ENCODE measurements at regions not wholly inside any gene's neighbourhood (a gene's known extent, or its start where the extent isn't known, plus 50 kb on each side); places are given as distances from the start of the nearest gene placed in this dataset.

DNA sequence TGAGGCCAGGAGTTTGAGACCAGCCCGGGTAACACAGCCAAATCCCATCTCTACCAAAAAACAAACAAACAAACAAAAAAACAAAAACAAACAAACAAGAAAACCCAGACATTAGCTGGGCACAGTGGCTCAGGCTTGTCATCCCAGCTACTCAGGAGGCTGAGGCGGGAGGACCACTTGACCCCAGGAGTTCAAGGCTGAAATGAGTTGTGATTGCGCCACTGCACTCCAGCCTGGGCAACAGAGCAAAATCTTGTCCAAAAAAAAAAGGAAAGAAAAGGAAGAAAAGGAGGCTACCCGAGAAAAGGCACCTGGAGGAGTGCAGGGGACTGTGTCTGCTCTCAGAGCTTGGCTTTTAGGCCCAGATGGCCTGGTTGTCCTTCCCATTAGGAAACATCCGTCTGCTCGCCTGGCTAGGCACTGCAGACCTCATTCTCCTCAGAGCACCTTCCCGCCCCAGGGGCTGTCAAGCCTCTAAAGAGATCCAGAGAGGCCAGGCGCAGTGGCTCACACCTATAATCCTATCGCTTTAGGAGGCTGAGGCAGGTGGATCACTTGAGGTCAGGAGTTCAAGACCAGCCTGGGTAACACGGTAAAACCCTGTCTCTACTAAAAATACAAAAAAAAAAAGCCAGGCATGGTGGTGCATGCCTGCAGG is 185.3 kb upstream of the IER5L start:
- Histone ChIP-seq H3K9me3 (ENCODE audit: control insufficient read depth, insufficient read depth, low read length) (no peaks in the 10 kb centered on the region), H3F3A (ENCODE audit: control insufficient read depth, insufficient read depth) (no peaks in the 10 kb centered on the region), H3K36me3 (ENCODE audit: control insufficient read depth, low read length) (no peaks in the 10 kb centered on the region), H3K4me2 (ENCODE audit: low read length) (no peak overlapping the region), H4K20me1 (ENCODE audit: control insufficient read depth, insufficient read depth, low read depth, low read length) (no peaks in the 10 kb centered on the region), H3K4me3 (ENCODE audit: low read length) (no peak overlapping the region), H3K79me2 (ENCODE audit: control insufficient read depth, low read length) (no peaks in the 10 kb centered on the region), H3K4me1 (ENCODE audit: control insufficient read depth, low read length) (peaks cover 6% of the 10 kb centered on the region), H3K9me2 (replicated peaks; ENCODE audit: control insufficient read depth, low read length) (no peaks in the 10 kb centered on the region), H3K27me3 (ENCODE audit: control insufficient read depth, low read length) (no peaks in the 10 kb centered on the region; the same call in 1 of the 2 replicates), H3K27ac (ENCODE audit: low read depth, low read length) (no peak overlapping the region)
- TF ChIP-seq, protein P1, sequence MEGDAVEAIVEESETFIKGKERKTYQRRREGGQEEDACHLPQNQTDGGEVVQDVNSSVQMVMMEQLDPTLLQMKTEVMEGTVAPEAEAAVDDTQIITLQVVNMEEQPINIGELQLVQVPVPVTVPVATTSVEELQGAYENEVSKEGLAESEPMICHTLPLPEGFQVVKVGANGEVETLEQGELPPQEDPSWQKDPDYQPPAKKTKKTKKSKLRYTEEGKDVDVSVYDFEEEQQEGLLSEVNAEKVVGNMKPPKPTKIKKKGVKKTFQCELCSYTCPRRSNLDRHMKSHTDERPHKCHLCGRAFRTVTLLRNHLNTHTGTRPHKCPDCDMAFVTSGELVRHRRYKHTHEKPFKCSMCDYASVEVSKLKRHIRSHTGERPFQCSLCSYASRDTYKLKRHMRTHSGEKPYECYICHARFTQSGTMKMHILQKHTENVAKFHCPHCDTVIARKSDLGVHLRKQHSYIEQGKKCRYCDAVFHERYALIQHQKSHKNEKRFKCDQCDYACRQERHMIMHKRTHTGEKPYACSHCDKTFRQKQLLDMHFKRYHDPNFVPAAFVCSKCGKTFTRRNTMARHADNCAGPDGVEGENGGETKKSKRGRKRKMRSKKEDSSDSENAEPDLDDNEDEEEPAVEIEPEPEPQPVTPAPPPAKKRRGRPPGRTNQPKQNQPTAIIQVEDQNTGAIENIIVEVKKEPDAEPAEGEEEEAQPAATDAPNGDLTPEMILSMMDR (IDR thresholded peaks at IDR 0.05; ENCODE audit: low read depth, low read length, poor library complexity, severe bottlenecking) = no peak
- no peak for TF ChIP-seq EZH2phosphoT487 (IDR thresholded peaks at IDR 0.05; ENCODE audit: borderline replicate concordance, low read length)

DNA sequence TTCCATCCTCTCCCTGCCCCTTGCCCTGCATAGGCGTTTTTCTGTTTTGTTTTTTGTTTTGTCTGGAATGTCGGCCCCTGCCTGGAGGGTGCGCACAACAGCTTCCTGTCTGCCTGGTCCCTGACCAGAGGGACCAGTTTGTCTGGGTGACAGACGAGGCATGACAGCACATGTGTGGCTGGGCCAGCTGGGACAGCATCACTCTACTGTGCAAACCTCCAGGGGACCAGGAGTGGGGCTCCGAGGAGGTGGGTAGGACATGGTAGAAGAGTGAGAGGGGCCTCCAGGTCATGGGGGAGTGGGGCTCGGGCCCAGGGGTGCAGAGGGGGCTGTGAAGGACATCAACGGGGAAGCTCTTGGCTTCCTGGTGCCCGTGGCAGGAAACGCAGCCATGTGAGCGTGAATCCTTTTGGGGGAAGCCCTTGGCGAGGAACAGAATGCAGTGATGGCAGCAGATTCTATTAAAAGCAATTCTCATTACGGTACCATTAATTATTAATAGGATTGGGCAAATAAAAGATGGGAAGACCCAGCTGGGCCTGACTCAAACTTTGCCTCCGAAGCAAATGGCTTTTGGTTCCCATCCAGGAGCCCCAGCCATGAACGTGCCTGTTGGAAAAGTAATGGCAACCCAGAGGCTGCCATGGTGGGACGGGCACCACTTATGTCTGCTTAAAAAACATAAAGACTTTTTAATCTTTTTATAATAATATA is 184.4 kb upstream of the IER5L start:
- H3K79me2 ChIP-seq (ENCODE audit: control insufficient read depth, low read length) = no peaks in the 10 kb centered on the region
- no peak overlapping the region for H3K27ac ChIP-seq (ENCODE audit: low read depth, low read length)
- no peak overlapping the region for H3K4me3 ChIP-seq (ENCODE audit: low read length)
- no peaks in the 10 kb centered on the region for H3K9me3 ChIP-seq (ENCODE audit: control insufficient read depth, insufficient read depth, low read length)
- no peaks in the 10 kb centered on the region; the same call in 1 of the 2 replicates for H3K27me3 ChIP-seq (ENCODE audit: control insufficient read depth, low read length)
- H3K9me2 ChIP-seq (replicated peaks; ENCODE audit: control insufficient read depth, low read length) = no peaks in the 10 kb centered on the region
- no peaks in the 10 kb centered on the region for H3F3A ChIP-seq (ENCODE audit: control insufficient read depth, insufficient read depth)
- H3K4me2 ChIP-seq (ENCODE audit: low read length) = no peak overlapping the region
- no peaks in the 10 kb centered on the region for H3K36me3 ChIP-seq (ENCODE audit: control insufficient read depth, low read length)
- TF ChIP-seq, protein P1 (IDR thresholded peaks at IDR 0.05; ENCODE audit: low read depth, low read length, poor library complexity, severe bottlenecking) = no peak
- TF ChIP-seq EZH2phosphoT487 (IDR thresholded peaks at IDR 0.05; ENCODE audit: borderline replicate concordance, low read length) = no peak
- H4K20me1 ChIP-seq (ENCODE audit: control insufficient read depth, insufficient read depth, low read depth, low read length) = no peaks in the 10 kb centered on the region
- H3K4me1 ChIP-seq (ENCODE audit: control insufficient read depth, low read length) = peaks cover 6% of the 10 kb centered on the region

DNA sequence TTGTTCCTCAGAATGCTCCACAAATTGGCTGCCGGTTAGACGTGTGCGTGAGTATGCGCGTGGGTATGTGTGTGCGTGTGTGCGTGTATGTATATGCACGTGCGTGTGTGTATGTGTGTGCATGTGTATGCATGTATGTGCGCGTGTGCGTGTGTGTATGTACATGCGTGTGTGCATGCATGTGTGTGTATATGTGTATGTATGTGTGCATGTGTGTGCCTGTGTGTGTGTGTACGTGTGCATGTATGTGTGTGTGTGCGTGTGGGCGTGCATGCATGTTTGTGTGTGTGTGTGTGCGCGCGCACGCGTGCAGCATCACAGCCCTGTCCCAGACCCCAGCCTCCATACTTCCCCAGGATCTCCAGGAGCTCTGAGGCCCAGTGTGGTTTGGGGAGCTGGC is 183.1 kb upstream of the IER5L start:
- H3K27me3 ChIP-seq (ENCODE audit: control insufficient read depth, low read length) = no peaks in the 10 kb centered on the region; the same call in 1 of the 2 replicates
- H3K4me3 ChIP-seq (ENCODE audit: low read length) = no peak overlapping the region
- no peak overlapping the region for H3K4me2 ChIP-seq (ENCODE audit: low read length)
- H4K20me1 ChIP-seq (ENCODE audit: control insufficient read depth, insufficient read depth, low read depth, low read length) = no peaks in the 10 kb centered on the region
- H3K36me3 ChIP-seq (ENCODE audit: control insufficient read depth, low read length) = no peaks in the 10 kb centered on the region
- peaks cover 6% of the 10 kb centered on the region for H3K4me1 ChIP-seq (ENCODE audit: control insufficient read depth, low read length)
- H3K9me3 ChIP-seq (ENCODE audit: control insufficient read depth, insufficient read depth, low read length) = no peaks in the 10 kb centered on the region
- TF ChIP-seq EZH2phosphoT487 (IDR thresholded peaks at IDR 0.05; ENCODE audit: borderline replicate concordance, low read length) = no peak
- TF ChIP-seq, protein P1 (IDR thresholded peaks at IDR 0.05; ENCODE audit: low read depth, low read length, poor library complexity, severe bottlenecking) = no peak
- no peak overlapping the region for H3K27ac ChIP-seq (ENCODE audit: low read depth, low read length)
- no peaks in the 10 kb centered on the region for H3K79me2 ChIP-seq (ENCODE audit: control insufficient read depth, low read length)
- no peaks in the 10 kb centered on the region for H3F3A ChIP-seq (ENCODE audit: control insufficient read depth, insufficient read depth)
- H3K9me2 ChIP-seq (replicated peaks; ENCODE audit: control insufficient read depth, low read length) = no peaks in the 10 kb centered on the region

Data from DOHH2 (cell line).